ENCODE measurements at regions not wholly inside any gene's neighbourhood (a gene's known extent, or its start where the extent isn't known, plus 50 kb on each side); places are given as distances from the start of the nearest gene placed in this dataset.

- TF ChIP-seq EZH2 (optimal IDR thresholded peaks at IDR 0.05; ENCODE audit: low read depth, low read length) (no peak), CTCF (IDR thresholded peaks at IDR 0.05; ENCODE audit: low read length) (no peak), EZH2phosphoT487 (IDR thresholded peaks at IDR 0.05; ENCODE audit: low read length) (no peak)
- DNase-seq = no peak
- Histone ChIP-seq H3K4me2 (ENCODE audit: low read depth, low read length) (no peak overlapping the region), H3K9ac (ENCODE audit: low read length) (no peak overlapping the region), H3K36me3 (replicated peaks; ENCODE audit: insufficient read depth, low read length) (no peaks in the 10 kb centered on the region), H3K9me2 (replicated peaks; ENCODE audit: insufficient read depth, low read length) (no peaks in the 10 kb centered on the region), H2AFZ (ENCODE audit: low read length) (no peak overlapping the region), H3K4me1 (ENCODE audit: low read length) (no peaks in the 10 kb centered on the region), H3K4me3 (ENCODE audit: low read length) (no peak overlapping the region), H3K79me2 (ENCODE audit: low read length) (no peaks in the 10 kb centered on the region), H3K27ac (ENCODE audit: low read length) (no peak overlapping the region), H4K20me1 (ENCODE audit: insufficient read depth, low read length) (no peaks in the 10 kb centered on the region), H3K27me3 (replicated peaks; ENCODE audit: insufficient read depth, low read length) (no peaks in the 10 kb centered on the region), H3F3A (ENCODE audit: insufficient read depth, low read length) (no peaks in the 10 kb centered on the region), H3K9me3 (replicated peaks; ENCODE audit: insufficient read depth, low read length) (no peaks in the 10 kb centered on the region)
Measured at GRCh38 chr2:238975408-238975807, 127.5 kb downstream of the TWIST2 start.

GRCh38 chr2:238978497-238978896 is 130.6 kb downstream of the TWIST2 start:
- H3K4me2 ChIP-seq (ENCODE audit: low read depth, low read length) = no peak overlapping the region
- H3F3A ChIP-seq (ENCODE audit: insufficient read depth, low read length) = no peaks in the 10 kb centered on the region
- H3K9me3 ChIP-seq (replicated peaks; ENCODE audit: insufficient read depth, low read length) = no peaks in the 10 kb centered on the region
- H3K27me3 ChIP-seq (replicated peaks; ENCODE audit: insufficient read depth, low read length) = no peaks in the 10 kb centered on the region
- H3K9ac ChIP-seq (ENCODE audit: low read length) = no peak overlapping the region
- TF ChIP-seq EZH2phosphoT487 (IDR thresholded peaks at IDR 0.05; ENCODE audit: low read length) (no peak), EZH2 (optimal IDR thresholded peaks at IDR 0.05; ENCODE audit: low read depth, low read length) (no peak), CTCF (IDR thresholded peaks at IDR 0.05; ENCODE audit: low read length) (no peak)
- H2AFZ ChIP-seq (ENCODE audit: low read length) = no peak overlapping the region
- no peak for DNase-seq
- no peaks in the 10 kb centered on the region for H3K4me1 ChIP-seq (ENCODE audit: low read length)
- no peaks in the 10 kb centered on the region for H3K9me2 ChIP-seq (replicated peaks; ENCODE audit: insufficient read depth, low read length)
- no peaks in the 10 kb centered on the region for H4K20me1 ChIP-seq (ENCODE audit: insufficient read depth, low read length)
- no peak overlapping the region for H3K27ac ChIP-seq (ENCODE audit: low read length)
- no peaks in the 10 kb centered on the region for H3K36me3 ChIP-seq (replicated peaks; ENCODE audit: insufficient read depth, low read length)
- H3K4me3 ChIP-seq (ENCODE audit: low read length) = no peak overlapping the region
- H3K79me2 ChIP-seq (ENCODE audit: low read length) = no peaks in the 10 kb centered on the region

- H3K27ac ChIP-seq (ENCODE audit: low read length) = no peak overlapping the region
- no peaks in the 10 kb centered on the region for H3F3A ChIP-seq (ENCODE audit: insufficient read depth, low read length)
- no peaks in the 10 kb centered on the region for H3K36me3 ChIP-seq (replicated peaks; ENCODE audit: insufficient read depth, low read length)
- H3K9me2 ChIP-seq (replicated peaks; ENCODE audit: insufficient read depth, low read length) = no peaks in the 10 kb centered on the region
- H3K4me3 ChIP-seq (ENCODE audit: low read length) = no peak overlapping the region
- no peak overlapping the region for H3K9ac ChIP-seq (ENCODE audit: low read length)
- H3K27me3 ChIP-seq (replicated peaks; ENCODE audit: insufficient read depth, low read length) = no peaks in the 10 kb centered on the region; the same call in 1 of the 2 replicates
- no peak for TF ChIP-seq EZH2phosphoT487 (IDR thresholded peaks at IDR 0.05; ENCODE audit: low read length)
- TF ChIP-seq CTCF (IDR thresholded peaks at IDR 0.05; ENCODE audit: low read length) = no peak
- TF ChIP-seq EZH2 (optimal IDR thresholded peaks at IDR 0.05; ENCODE audit: low read depth, low read length) = no peak
- no peak overlapping the region for H3K4me2 ChIP-seq (ENCODE audit: low read depth, low read length)
- no peaks in the 10 kb centered on the region for H4K20me1 ChIP-seq (ENCODE audit: insufficient read depth, low read length)
- no peaks in the 10 kb centered on the region for H3K79me2 ChIP-seq (ENCODE audit: low read length)
- no peak overlapping the region for H2AFZ ChIP-seq (ENCODE audit: low read length)
- H3K9me3 ChIP-seq (replicated peaks; ENCODE audit: insufficient read depth, low read length) = no peaks in the 10 kb centered on the region
- DNase-seq = no peak
- H3K4me1 ChIP-seq (ENCODE audit: low read length) = no peaks in the 10 kb centered on the region
Measured at GRCh38 chr2:238979636-238980035, 131.8 kb downstream of the TWIST2 start.

All from MM.1S (cell line).